Neural crest cell (in vitro differentiated cells): ENCODE measurements at regions not wholly inside any gene's neighbourhood (a gene's known extent, or its start where the extent isn't known, plus 50 kb on each side); places are given as distances from the start of the nearest gene placed in this dataset.

Experiments
- DNase-seq: peaks from one replicate; pipeline ENCODE4 v3.0.0; 2021; ENCODE audit warnings: low read depth, mixed read lengths, low spot score
- H3K27ac Mint-ChIP-seq: one replicate; pipeline ENCODE4 v1.8.0; 2021; ENCODE audit warnings: mild to moderate bottlenecking, mixed read lengths; ENCODE audit not compliant: unreplicated experiment
- H3K27me3 Mint-ChIP-seq: 2 replicates; pipeline ENCODE4 v1.8.0; 2021; ENCODE audit warnings: low read depth, mild to moderate bottlenecking, mixed read lengths
- H3K36me3 Mint-ChIP-seq: 2 replicates; pipeline ENCODE4 v1.8.0; 2021; ENCODE audit warnings: low read depth, mild to moderate bottlenecking, mixed read lengths
- H3K4me1 Mint-ChIP-seq: 2 replicates; pipeline ENCODE4 v1.8.0; 2021; ENCODE audit warnings: mixed read lengths
- H3K4me3 Mint-ChIP-seq: one replicate; pipeline ENCODE4 v1.8.0; 2021; ENCODE audit warnings: mild to moderate bottlenecking, mixed read lengths
- H3K9me3 Mint-ChIP-seq: 2 replicates; pipeline ENCODE4 v1.8.0; 2021; ENCODE audit warnings: mixed read lengths
- TF ChIP-seq, protein P1 (sequence below): fragments of 200-600 bp; sonication (generic); conservative IDR thresholded peaks from 2 replicates; pipeline ENCODE4 v1.5.0; 2021; ENCODE audit warnings: antibody characterized with exemption, mild to moderate bottlenecking

DNA sequence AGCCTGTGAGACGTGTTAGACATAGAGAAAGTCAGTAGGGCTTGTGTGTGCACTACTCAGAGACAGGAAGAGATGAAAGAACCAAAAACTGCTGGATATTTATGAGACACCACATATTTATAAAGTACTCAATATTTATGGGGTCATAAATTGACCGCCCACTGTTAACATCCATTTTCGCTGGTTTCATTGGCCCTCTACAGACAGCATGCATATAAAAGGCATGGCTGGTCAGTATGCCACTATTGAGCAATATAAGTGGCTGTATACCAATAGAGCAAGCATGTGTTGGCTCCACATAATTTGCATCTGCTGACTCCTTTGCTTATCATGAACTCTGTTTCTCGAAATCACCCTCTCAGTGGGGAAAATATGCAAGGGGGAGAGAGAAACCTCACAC lies 110.3 kb upstream of the BTN3A2 start:
- DNase-seq: no peak
- no peak overlapping the region for H3K27ac Mint-ChIP-seq
- peaks cover 2% of the 10 kb centered on the region for H3K36me3 Mint-ChIP-seq
- H3K4me3 Mint-ChIP-seq: peak overlapping the region; percentile 56
- TF ChIP-seq, protein P1, sequence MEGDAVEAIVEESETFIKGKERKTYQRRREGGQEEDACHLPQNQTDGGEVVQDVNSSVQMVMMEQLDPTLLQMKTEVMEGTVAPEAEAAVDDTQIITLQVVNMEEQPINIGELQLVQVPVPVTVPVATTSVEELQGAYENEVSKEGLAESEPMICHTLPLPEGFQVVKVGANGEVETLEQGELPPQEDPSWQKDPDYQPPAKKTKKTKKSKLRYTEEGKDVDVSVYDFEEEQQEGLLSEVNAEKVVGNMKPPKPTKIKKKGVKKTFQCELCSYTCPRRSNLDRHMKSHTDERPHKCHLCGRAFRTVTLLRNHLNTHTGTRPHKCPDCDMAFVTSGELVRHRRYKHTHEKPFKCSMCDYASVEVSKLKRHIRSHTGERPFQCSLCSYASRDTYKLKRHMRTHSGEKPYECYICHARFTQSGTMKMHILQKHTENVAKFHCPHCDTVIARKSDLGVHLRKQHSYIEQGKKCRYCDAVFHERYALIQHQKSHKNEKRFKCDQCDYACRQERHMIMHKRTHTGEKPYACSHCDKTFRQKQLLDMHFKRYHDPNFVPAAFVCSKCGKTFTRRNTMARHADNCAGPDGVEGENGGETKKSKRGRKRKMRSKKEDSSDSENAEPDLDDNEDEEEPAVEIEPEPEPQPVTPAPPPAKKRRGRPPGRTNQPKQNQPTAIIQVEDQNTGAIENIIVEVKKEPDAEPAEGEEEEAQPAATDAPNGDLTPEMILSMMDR: no peak
- no peaks in the 10 kb centered on the region for H3K9me3 Mint-ChIP-seq
- H3K27me3 Mint-ChIP-seq: peaks cover 11% of the 10 kb centered on the region
- peaks cover 58% of the 10 kb centered on the region for H3K4me1 Mint-ChIP-seq

DNA sequence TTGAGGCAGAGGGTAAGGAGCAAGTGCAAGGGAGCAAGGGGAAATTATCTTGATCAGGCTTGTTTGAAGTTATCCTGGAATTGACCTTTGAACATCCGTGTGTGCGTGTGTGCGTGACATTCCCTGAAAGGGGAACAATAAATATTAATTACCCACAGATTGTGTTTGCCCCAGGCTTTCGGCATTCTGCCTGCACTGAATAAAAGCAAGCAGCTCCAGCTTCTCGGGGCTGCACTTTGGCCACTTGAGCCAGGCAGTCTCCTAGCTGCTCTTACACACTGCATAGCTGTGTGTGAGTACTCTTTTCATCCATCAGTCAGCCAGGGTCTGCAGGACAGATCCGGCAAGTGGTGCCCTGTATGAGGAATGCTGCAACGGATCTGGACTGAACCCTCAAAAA lies 107.7 kb upstream of the BTN3A2 start:
- H3K9me3 Mint-ChIP-seq: no peaks in the 10 kb centered on the region
- peaks cover 3% of the 10 kb centered on the region for H3K27me3 Mint-ChIP-seq
- H3K36me3 Mint-ChIP-seq: no peaks in the 10 kb centered on the region
- peaks cover 47% of the 10 kb centered on the region for H3K4me1 Mint-ChIP-seq
- DNase-seq: no peak
- H3K27ac Mint-ChIP-seq: no peak overlapping the region
- H3K4me3 Mint-ChIP-seq: peak overlapping the region; percentile 41
- TF ChIP-seq, protein P1: no peak

DNA sequence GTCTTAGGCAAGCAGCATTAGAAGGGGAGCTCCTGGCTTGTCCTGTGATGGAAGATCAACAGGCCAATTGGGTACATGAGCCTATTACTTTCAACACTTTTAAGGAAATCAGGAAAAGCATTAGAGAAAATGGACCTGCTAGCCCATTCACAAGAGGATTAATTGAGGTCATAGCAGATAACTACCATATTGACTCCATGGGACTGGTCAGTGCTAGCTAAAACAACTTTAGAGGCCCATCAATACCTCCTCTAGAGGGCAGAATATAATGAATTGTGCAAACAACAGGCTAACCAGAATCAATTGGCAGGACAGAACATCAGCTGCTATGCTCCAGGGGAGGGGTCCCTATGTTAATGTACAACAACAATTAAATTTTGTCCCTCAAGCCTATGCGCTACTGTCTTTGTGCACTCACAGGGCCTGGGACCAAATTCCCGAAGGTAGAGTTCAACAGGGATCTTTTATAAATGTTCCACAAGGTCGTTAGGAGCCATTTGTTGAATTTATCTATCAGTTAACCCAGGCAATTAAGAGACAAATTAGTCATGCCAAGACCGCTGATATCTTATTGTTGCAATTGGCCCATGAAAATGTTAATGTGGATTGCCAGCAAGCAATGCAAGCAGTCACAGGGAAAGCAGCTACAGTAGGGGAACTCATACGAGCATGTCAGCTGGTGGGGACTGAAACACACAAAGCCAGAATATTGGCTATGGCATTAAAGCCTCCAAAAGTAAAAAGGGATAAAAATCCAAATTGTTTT lies 106.6 kb upstream of the BTN3A2 start:
- H3K27me3 Mint-ChIP-seq: no peaks in the 10 kb centered on the region
- H3K36me3 Mint-ChIP-seq: no peaks in the 10 kb centered on the region
- TF ChIP-seq, protein P1: peak; percentile 42
- H3K9me3 Mint-ChIP-seq: no peaks in the 10 kb centered on the region
- no peak for DNase-seq
- H3K4me1 Mint-ChIP-seq: peaks cover 38% of the 10 kb centered on the region
- no peak overlapping the region for H3K27ac Mint-ChIP-seq
- H3K4me3 Mint-ChIP-seq: no peak overlapping the region

DNA sequence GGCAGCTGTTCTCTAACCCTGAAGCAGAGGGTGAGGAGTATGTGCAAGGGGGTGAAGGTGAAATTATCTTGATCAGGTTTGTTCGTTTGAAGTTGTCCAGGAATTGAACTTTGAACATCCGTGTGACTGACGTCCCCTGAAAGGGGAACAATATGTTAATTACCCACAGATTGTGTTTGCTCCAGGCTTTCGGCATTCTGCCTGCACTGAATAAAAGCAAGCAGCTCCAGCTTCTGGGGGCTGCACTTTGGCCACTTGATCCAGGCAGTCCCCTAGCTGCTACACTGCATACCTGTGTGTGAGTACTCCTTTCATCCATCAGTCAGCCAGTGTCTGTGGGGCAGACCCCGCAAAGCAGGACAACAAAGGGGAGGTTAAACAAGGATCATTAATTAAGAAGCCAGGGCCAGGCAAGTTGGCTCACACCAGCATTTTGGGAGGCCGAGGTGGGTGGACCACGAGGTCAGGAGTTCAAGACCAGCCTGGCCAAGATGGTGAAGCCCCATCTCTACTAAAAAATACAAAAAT lies 104.8 kb upstream of the BTN3A2 start:
- Mint-ChIP-seq H3K27ac (no peak overlapping the region), H3K4me1 (peaks cover 32% of the 10 kb centered on the region)
- TF ChIP-seq, protein P1: no peak

DNA sequence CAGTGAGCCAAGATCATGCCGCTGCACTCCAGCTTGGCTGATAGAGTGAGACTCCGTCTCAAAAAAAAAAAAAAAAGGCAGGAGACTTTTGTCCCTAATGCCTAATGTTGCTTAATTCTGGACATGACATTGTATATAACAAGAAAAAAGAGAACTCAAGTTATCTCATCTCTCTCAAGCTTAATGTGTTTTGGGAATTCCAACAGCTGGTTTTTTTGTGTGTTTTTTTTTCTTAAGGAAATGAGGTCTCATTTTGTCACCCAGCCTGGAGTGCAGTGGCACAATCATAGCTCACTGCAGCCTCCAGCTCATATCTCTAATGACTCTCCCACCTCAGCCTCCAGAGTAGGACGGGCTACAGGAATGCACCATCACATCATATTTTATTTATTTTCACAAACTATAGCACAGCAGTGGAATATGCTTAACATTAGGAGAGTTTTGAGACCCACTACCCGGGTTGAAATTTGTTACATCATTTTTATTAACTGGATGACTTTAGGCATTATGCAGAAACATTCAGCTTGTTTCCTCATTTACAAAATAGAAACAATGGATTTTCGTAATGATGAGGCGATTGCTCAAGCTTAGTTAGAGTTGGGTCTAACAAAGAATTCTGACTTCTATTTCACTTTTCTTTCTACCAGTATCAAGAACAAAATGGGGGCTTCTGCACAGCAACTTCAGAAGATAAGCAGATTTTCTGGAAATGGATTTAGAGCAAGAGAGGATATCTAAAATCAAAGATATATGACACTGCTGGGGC lies 104.1 kb upstream of the BTN3A2 start:
- no peaks in the 10 kb centered on the region for H3K9me3 Mint-ChIP-seq
- no peak overlapping the region for H3K4me3 Mint-ChIP-seq
- peaks cover 32% of the 10 kb centered on the region for H3K4me1 Mint-ChIP-seq
- H3K27me3 Mint-ChIP-seq: no peaks in the 10 kb centered on the region
- H3K27ac Mint-ChIP-seq: no peak overlapping the region
- TF ChIP-seq, protein P1: no peak
- H3K36me3 Mint-ChIP-seq: no peaks in the 10 kb centered on the region
- DNase-seq: no peak

More for the DNA sequence above, 104.8 kb upstream of the BTN3A2 start:
- Mint-ChIP-seq H3K9me3 (no peaks in the 10 kb centered on the region), H3K36me3 (no peaks in the 10 kb centered on the region), H3K4me3 (no peak overlapping the region), H3K27me3 (no peaks in the 10 kb centered on the region)
- no peak for DNase-seq
